ENCODE measurements at regions not wholly inside any gene's neighbourhood (a gene's known extent, or its start where the extent isn't known, plus 50 kb on each side); places are given as distances from the start of the nearest gene placed in this dataset.

DNA sequence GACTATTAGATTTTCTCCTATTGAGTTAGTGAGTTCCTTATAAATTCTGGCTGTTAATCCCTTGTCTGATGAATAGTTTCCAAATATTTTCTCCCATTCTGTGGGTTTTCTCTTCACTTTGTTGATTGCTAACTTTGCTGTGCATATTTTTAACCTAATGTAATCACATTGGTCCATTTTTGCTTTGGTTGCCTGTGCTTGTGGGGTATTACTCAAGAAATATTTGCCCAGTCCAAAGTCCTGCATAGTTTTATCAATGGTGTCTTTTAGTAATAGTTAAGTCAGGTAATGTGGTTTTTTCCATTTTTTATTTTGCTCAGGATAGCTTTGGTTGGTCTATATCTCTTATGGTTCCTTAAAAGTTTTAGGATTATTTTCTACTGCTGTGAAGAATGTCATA lies 490.3 kb downstream of the ARAP2 start:
- TF ChIP-seq SUZ12 (IDR thresholded peaks at IDR 0.05; ENCODE audit: extremely low read depth, insufficient read depth, insufficient read length), result no peak
- TF ChIP-seq YY1 (IDR thresholded peaks at IDR 0.05; ENCODE audit: insufficient read depth, insufficient read length), result no peak

All from NT2/D1 (cell line).